Esophagus muscularis mucosa (tissue), 3 donors: ENCODE measurements at regions not wholly inside any gene's neighbourhood (a gene's known extent, or its start where the extent isn't known, plus 50 kb on each side); places are given as distances from the start of the nearest gene placed in this dataset.

Experiments
- POLR2AphosphoS5 ChIP-seq, 2 donors: sonication (generic); formaldehyde crosslinking; IDR thresholded peaks; one replicate each; pipeline ENCODE4 v1.6.1; 2017; ENCODE audit warnings: antibody characterized with exemption in 2 of 2
- TF ChIP-seq, protein P1 (sequence below), 3 experiments: fragments of 200-600 bp in 2 of 3; fragments of 450-650 bp in 1 of 3; sonication (generic) in 2 of 3; IDR thresholded peaks; one replicate each; pipeline ENCODE4 v1.5.1; 2017 to 2019; ENCODE audit warnings: antibody characterized with exemption in 3 of 3, mild to moderate bottlenecking in 2 of 3, moderate library complexity in 1 of 3

DNA sequence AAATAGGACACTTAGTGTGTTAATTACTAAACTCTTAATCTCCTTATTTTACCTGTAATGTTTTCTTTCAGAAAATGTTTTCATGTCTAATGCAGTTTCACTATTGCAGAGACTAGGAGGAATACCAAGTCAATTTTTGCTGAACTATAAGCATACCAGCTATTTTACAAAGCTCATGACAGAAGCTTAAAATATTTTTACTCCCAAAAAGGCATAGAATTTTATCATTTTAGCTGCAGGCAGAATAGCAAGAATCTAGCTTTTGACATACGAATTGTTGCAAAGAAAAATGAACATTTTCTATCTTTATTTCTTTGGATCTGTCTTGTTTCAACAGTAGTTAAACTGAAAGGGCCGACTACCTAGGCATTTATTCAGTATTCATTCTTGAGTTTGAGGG, 366.9 kb downstream of the FAT3 start:
- TF ChIP-seq, protein P1, sequence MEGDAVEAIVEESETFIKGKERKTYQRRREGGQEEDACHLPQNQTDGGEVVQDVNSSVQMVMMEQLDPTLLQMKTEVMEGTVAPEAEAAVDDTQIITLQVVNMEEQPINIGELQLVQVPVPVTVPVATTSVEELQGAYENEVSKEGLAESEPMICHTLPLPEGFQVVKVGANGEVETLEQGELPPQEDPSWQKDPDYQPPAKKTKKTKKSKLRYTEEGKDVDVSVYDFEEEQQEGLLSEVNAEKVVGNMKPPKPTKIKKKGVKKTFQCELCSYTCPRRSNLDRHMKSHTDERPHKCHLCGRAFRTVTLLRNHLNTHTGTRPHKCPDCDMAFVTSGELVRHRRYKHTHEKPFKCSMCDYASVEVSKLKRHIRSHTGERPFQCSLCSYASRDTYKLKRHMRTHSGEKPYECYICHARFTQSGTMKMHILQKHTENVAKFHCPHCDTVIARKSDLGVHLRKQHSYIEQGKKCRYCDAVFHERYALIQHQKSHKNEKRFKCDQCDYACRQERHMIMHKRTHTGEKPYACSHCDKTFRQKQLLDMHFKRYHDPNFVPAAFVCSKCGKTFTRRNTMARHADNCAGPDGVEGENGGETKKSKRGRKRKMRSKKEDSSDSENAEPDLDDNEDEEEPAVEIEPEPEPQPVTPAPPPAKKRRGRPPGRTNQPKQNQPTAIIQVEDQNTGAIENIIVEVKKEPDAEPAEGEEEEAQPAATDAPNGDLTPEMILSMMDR (IDR thresholded peaks at IDR 0.05) = no peak
- no peak for TF ChIP-seq POLR2AphosphoS5 (IDR thresholded peaks at IDR 0.05)
